ENCODE measurements at regions not wholly inside any gene's neighbourhood (a gene's known extent, or its start where the extent isn't known, plus 50 kb on each side); places are given as distances from the start of the nearest gene placed in this dataset.

DNA sequence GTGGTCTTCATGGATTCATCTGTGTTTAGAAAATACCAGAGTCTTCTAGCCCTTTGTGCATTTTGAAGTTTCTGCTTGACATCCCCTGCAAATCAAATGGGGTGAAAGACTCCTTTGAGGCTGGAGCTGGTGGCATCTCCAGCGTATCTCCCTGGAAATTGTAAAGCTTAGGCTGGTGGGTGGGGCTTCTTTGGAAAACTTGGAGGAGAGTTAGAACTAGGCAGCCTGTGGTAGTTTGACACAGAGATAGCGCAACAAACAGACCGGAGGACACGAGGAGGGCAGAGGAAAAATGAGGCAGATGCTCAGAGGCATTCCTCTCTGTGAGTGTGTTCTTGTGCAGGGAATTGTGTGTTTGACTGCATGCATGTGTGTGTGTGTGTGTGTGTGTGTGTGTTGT lies 116.3 kb downstream of the IRX5 start:
- no peak for TF ChIP-seq TAF1 (IDR thresholded peaks at IDR 0.05; ENCODE audit: borderline replicate concordance, low read depth, low read length)
- TF ChIP-seq POLR2AphosphoS5 (IDR thresholded peaks at IDR 0.05; ENCODE audit: low read depth, low read length) = no peak

All from GM12892 (cell line).